ENCODE measurements at regions not wholly inside any gene's neighbourhood (a gene's known extent, or its start where the extent isn't known, plus 50 kb on each side); places are given as distances from the start of the nearest gene placed in this dataset.

- TF ChIP-seq REST (IDR thresholded peaks at IDR 0.05; ENCODE audit: low read depth, low read length) (no peak), ELF1 (IDR thresholded peaks at IDR 0.05) (no peak), POLR2AphosphoS5 (IDR thresholded peaks at IDR 0.05; ENCODE audit: low read depth, low read length) (no peak), MXI1 (IDR thresholded peaks at IDR 0.05; ENCODE audit: low read depth, low read length) (no peak), MEF2A (IDR thresholded peaks at IDR 0.05; ENCODE audit: borderline replicate concordance, low read depth) (no peak)
These were observed 53.0 kb upstream of the RASSF6 start (continued) for GRCh38 chr4:73673286-73673685.

- TF ChIP-seq NFIC (IDR thresholded peaks at IDR 0.05; ENCODE audit: borderline replicate concordance) = no peak
- no peak for TF ChIP-seq REST (IDR thresholded peaks at IDR 0.05; ENCODE audit: low read depth, low read length)
- TF ChIP-seq IRF3 (IDR thresholded peaks at IDR 0.05; ENCODE audit: low read depth, low read length) = no peak
- TF ChIP-seq CTCF (IDR thresholded peaks at IDR 0.05) = no peak
- no peak for TF ChIP-seq NRF1 (IDR thresholded peaks at IDR 0.05; ENCODE audit: low read depth, low read length)
- no peak for TF ChIP-seq MEF2A (IDR thresholded peaks at IDR 0.05; ENCODE audit: borderline replicate concordance, low read depth)
- no peak for TF ChIP-seq MXI1 (IDR thresholded peaks at IDR 0.05; ENCODE audit: low read depth, low read length)
- no peak for TF ChIP-seq PBX3 (IDR thresholded peaks at IDR 0.05)
- TF ChIP-seq EP300 (IDR thresholded peaks at IDR 0.05; ENCODE audit: borderline replicate concordance in 1 of 2, low read depth in 1 of 2, low read length in 1 of 2) = no peak
- TF ChIP-seq RFX5 (IDR thresholded peaks at IDR 0.05; ENCODE audit: low read length) = no peak
- TF ChIP-seq POLR2AphosphoS5 (IDR thresholded peaks at IDR 0.05; ENCODE audit: low read depth, low read length) = no peak
- TF ChIP-seq EZH2phosphoT487 (IDR thresholded peaks at IDR 0.05; ENCODE audit: borderline replicate concordance, low read depth) = no peak
- no peak for TF ChIP-seq RXRA (IDR thresholded peaks at IDR 0.05; ENCODE audit: borderline replicate concordance, low read depth)
- no peak for TF ChIP-seq RAD21 (IDR thresholded peaks at IDR 0.05; ENCODE audit: low read length)
- H3K27ac ChIP-seq (ENCODE audit: low read depth in 2 of 2, low read length in 1 of 2) = no peak overlapping the region
- no peaks in the 10 kb centered on the region for H3K79me2 ChIP-seq (ENCODE audit: insufficient read depth)
- peaks cover 7% of the 10 kb centered on the region for H3F3A ChIP-seq (replicated peaks; ENCODE audit: insufficient read depth)
- ChIA-PET CTCF (interaction anchor here (1.0 to 1.2 kb wide), 3 partner anchors 9 to 26 kb away, joined by 3 to 5 read pairs (median 3); no protein-coding TSS in a partner anchor), POLR2A (no interaction called here)
- no peaks in the 10 kb centered on the region for H3K9me2 ChIP-seq
- no peak overlapping the region for H3K9ac ChIP-seq
- no peak overlapping the region for H2AFZ ChIP-seq (ENCODE audit: low read depth)
- no peaks in the 10 kb centered on the region for H3K9me3 ChIP-seq
- H3K36me3 ChIP-seq (replicated peaks in 1 of 2; ENCODE audit: control insufficient read depth in 1 of 2, insufficient read depth in 2 of 2, low read length in 1 of 2) = no peaks in the 10 kb centered on the region
- H3K27me3 ChIP-seq (ENCODE audit: insufficient read depth) = no peaks in the 10 kb centered on the region
- H3K4me1 ChIP-seq (ENCODE audit: control insufficient read depth in 1 of 2, insufficient read depth in 2 of 2, low read depth in 1 of 2, low read length in 1 of 2) = peaks cover 0 to 14% of the 10 kb centered on the region in 2 experiments; a peak in 3 of 4 replicates
- H3K4me3 ChIP-seq (ENCODE audit: low read depth in 2 of 2, low read length in 1 of 2) = no peak overlapping the region
- no peak for DNase-seq
- WGBS (ENCODE audit: low lambda C conversion rate) = 82% methylated on average over 6 of the region's 6 CpGs
- no peaks in the 10 kb centered on the region for H4K20me1 ChIP-seq (ENCODE audit: insufficient read depth)
- no peak overlapping the region for H3K4me2 ChIP-seq
These were observed 54.2 kb upstream of the RASSF6 start for GRCh38 chr4:73674451-73674919.
